GDM1 (cell line): ENCODE measurements at regions not wholly inside any gene's neighbourhood (a gene's known extent, or its start where the extent isn't known, plus 50 kb on each side); places are given as distances from the start of the nearest gene placed in this dataset.

Experiments
- DNase-seq: peaks from one replicate; lab custom pipeline; 2025; lab: John Stamatoyannopoulos, UW

GRCh38 chr10:75294518-75294865 lies 58.7 kb upstream of the COMTD1 start:
- DNase-seq: no peak

GRCh38 chr10:75294031-75294437 lies 58.3 kb upstream of the COMTD1 start:
- DNase-seq: no peak

GRCh38 chr10:75293446-75293820 lies 57.7 kb upstream of the COMTD1 start:
- DNase-seq: no peak

GRCh38 chr10:75292794-75293445 lies 57.2 kb upstream of the COMTD1 start:
- no peak for DNase-seq

GRCh38 chr10:75291805-75292204 lies 56.0 kb upstream of the COMTD1 start:
- DNase-seq: peak; percentile 18

- no peak for DNase-seq
These were observed 52.5 kb upstream of the COMTD1 start for GRCh38 chr10:75288140-75288711.

GRCh38 chr10:75287697-75288096 lies 51.9 kb upstream of the COMTD1 start:
- no peak for DNase-seq

GRCh38 chr10:75286901-75287300 lies 51.1 kb upstream of the COMTD1 start:
- DNase-seq: no peak
